ENCODE measurements at regions not wholly inside any gene's neighbourhood (a gene's known extent, or its start where the extent isn't known, plus 50 kb on each side); places are given as distances from the start of the nearest gene placed in this dataset.

DNA sequence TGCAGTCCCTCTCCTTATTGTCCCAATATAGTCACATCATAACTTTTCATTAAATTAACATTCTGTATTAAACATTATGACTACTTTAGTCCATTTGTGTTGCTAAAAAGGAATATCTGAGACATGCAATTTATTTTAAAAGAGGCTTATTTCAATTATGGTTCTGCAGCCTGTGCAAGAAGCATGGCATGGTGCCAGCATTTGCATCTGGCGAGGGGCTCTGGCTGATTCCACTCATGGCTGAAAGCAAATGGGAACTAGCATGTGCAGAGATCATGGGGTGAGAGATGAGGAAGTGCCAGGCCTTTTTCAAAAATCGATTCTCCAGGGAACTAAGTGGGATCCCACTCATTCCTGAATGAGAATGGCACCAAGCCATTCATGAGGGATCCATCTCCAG, 476.3 kb upstream of the RPS6KA3 start:
- H3K9me3 ChIP-seq (ENCODE audit: low read depth): no peaks in the 10 kb centered on the region
- no peak overlapping the region for H3K4me2 ChIP-seq
- H3K9me2 ChIP-seq (replicated peaks; ENCODE audit: insufficient read depth): no peaks in the 10 kb centered on the region
- WGBS (ENCODE audit: low lambda C conversion rate, missing lambda C conversion rate): 33% methylated on average over 2 of the region's 2 CpGs
- DNase-seq (ENCODE audit: low spot score): no peak
- no peaks in the 10 kb centered on the region for H3K27me3 ChIP-seq
- no peak overlapping the region for H3K27ac ChIP-seq
- H3K4me1 ChIP-seq (ENCODE audit: insufficient read depth): no peaks in the 10 kb centered on the region
- no peaks in the 10 kb centered on the region for H4K20me1 ChIP-seq (ENCODE audit: insufficient read depth, poor library complexity, severe bottlenecking)
- no peak overlapping the region for H3K4me3 ChIP-seq
- H3K79me2 ChIP-seq: no peaks in the 10 kb centered on the region
- no peak for TF ChIP-seq EZH2 (IDR thresholded peaks at IDR 0.05; ENCODE audit: borderline replicate concordance)
- TF ChIP-seq, protein P1, sequence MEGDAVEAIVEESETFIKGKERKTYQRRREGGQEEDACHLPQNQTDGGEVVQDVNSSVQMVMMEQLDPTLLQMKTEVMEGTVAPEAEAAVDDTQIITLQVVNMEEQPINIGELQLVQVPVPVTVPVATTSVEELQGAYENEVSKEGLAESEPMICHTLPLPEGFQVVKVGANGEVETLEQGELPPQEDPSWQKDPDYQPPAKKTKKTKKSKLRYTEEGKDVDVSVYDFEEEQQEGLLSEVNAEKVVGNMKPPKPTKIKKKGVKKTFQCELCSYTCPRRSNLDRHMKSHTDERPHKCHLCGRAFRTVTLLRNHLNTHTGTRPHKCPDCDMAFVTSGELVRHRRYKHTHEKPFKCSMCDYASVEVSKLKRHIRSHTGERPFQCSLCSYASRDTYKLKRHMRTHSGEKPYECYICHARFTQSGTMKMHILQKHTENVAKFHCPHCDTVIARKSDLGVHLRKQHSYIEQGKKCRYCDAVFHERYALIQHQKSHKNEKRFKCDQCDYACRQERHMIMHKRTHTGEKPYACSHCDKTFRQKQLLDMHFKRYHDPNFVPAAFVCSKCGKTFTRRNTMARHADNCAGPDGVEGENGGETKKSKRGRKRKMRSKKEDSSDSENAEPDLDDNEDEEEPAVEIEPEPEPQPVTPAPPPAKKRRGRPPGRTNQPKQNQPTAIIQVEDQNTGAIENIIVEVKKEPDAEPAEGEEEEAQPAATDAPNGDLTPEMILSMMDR (IDR thresholded peaks at IDR 0.05; ENCODE audit: poor library complexity): no peak
- no peak for TF ChIP-seq EZH2phosphoT487 (IDR thresholded peaks at IDR 0.05; ENCODE audit: low read depth, severe bottlenecking, unreplicated experiment)
- H3K36me3 ChIP-seq (replicated peaks; ENCODE audit: insufficient read depth, low read depth): no peaks in the 10 kb centered on the region
- H2AFZ ChIP-seq: no peak overlapping the region

- H4K20me1 ChIP-seq (ENCODE audit: insufficient read depth, poor library complexity, severe bottlenecking): no peaks in the 10 kb centered on the region
- no peak overlapping the region for H3K27ac ChIP-seq
- no peak overlapping the region for H3K4me2 ChIP-seq
- H3K4me1 ChIP-seq (ENCODE audit: insufficient read depth): no peaks in the 10 kb centered on the region
- H3K36me3 ChIP-seq (replicated peaks; ENCODE audit: insufficient read depth, low read depth): no peaks in the 10 kb centered on the region
- no peak for DNase-seq (ENCODE audit: low spot score)
- H3K9me2 ChIP-seq (replicated peaks; ENCODE audit: insufficient read depth): no peaks in the 10 kb centered on the region
- H2AFZ ChIP-seq: no peak overlapping the region
- H3K79me2 ChIP-seq: no peaks in the 10 kb centered on the region
- no peaks in the 10 kb centered on the region for H3K27me3 ChIP-seq
- WGBS (ENCODE audit: low lambda C conversion rate, missing lambda C conversion rate): 66% methylated on average over 3 of the region's 3 CpGs
- H3K9me3 ChIP-seq (ENCODE audit: low read depth): no peaks in the 10 kb centered on the region
- no peak for TF ChIP-seq EZH2phosphoT487 (IDR thresholded peaks at IDR 0.05; ENCODE audit: low read depth, severe bottlenecking, unreplicated experiment)
- no peak for TF ChIP-seq EZH2 (IDR thresholded peaks at IDR 0.05; ENCODE audit: borderline replicate concordance)
- TF ChIP-seq, protein P1 (IDR thresholded peaks at IDR 0.05; ENCODE audit: poor library complexity): no peak
- no peak overlapping the region for H3K4me3 ChIP-seq
Observed at GRCh38 chrX:20742106-20742505, 475.4 kb upstream of the RPS6KA3 start.

DNA sequence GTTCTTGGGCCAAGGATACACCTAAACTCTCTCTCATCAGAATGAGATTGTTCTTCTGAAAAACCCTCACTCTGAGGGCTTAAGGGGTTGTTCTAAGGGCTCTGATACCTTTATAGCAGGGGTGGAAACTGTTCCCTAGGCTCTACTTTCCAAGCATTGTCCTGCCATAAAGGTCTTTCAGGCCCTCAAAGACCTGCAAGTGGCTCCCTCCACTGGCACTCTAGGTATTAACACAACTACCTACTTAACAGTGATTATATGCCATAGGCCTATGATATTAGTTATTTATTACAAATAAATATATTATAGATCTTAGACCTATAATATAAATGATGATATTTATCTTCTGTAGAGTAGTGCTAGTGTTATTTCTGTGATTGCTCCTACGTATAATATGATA, 473.7 kb upstream of the RPS6KA3 start:
- H3K4me1 ChIP-seq (ENCODE audit: insufficient read depth): no peaks in the 10 kb centered on the region
- no peaks in the 10 kb centered on the region for H3K79me2 ChIP-seq
- no peaks in the 10 kb centered on the region for H3K9me3 ChIP-seq (ENCODE audit: low read depth)
- H2AFZ ChIP-seq: no peak overlapping the region
- no peak overlapping the region for H3K4me2 ChIP-seq
- H3K27ac ChIP-seq: no peak overlapping the region
- no peak overlapping the region for H3K4me3 ChIP-seq
- H3K27me3 ChIP-seq: no peaks in the 10 kb centered on the region
- 83% methylated on average over 1 of the region's 1 CpG for WGBS (ENCODE audit: low lambda C conversion rate, missing lambda C conversion rate)
- no peaks in the 10 kb centered on the region for H3K9me2 ChIP-seq (replicated peaks; ENCODE audit: insufficient read depth)
- no peak for DNase-seq (ENCODE audit: low spot score)
- no peaks in the 10 kb centered on the region for H3K36me3 ChIP-seq (replicated peaks; ENCODE audit: insufficient read depth, low read depth)
- H4K20me1 ChIP-seq (ENCODE audit: insufficient read depth, poor library complexity, severe bottlenecking): no peaks in the 10 kb centered on the region
- TF ChIP-seq EZH2phosphoT487 (IDR thresholded peaks at IDR 0.05; ENCODE audit: low read depth, severe bottlenecking, unreplicated experiment): no peak
- TF ChIP-seq, protein P1 (IDR thresholded peaks at IDR 0.05; ENCODE audit: poor library complexity): no peak
- TF ChIP-seq EZH2 (IDR thresholded peaks at IDR 0.05; ENCODE audit: borderline replicate concordance): no peak

Data from hepatocyte (in vitro differentiated cells).